ENCODE measurements at regions not wholly inside any gene's neighbourhood (a gene's known extent, or its start where the extent isn't known, plus 50 kb on each side); places are given as distances from the start of the nearest gene placed in this dataset.

DNA sequence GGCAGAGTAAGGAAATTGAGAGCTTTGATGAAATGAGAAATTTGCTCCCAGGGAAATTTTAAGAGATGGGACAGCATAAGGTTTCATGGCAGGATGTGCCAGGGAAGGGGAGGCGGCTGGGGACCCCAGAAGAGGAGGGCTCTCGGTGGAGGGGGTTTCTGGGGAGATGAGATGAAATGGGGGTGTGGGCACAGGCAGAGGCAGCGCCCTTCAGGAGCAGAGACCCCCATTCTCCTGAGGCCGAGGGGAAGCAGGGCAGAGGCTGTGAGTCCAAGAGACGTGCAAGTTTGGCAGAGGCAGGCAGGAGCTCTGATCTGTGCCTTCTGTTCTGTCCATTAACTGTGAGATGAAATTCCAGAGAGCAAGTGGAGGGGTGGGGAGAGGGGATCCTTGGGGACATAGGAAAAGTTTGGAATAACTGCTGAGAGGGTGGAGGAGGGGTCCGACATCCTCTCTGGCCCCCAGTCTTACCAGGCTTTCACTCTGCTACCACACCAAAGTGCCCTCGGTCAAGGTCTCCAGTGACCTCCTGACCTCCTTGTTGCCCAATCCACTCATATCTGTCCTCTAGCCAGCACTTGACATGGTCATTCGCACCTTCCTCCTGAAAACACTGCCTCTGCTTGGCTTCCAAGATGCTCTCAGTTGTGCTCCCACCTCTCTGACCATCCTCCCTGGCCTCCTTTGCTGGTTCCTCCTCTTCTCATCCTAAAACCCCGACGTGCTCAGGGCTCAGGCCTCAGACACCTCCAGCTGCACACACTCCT, 108.1 kb upstream of the MVB12B start:
- no peak overlapping the region for H3K27ac ChIP-seq
- no peak for TF ChIP-seq ZFX (IDR thresholded peaks at IDR 0.05)

DNA sequence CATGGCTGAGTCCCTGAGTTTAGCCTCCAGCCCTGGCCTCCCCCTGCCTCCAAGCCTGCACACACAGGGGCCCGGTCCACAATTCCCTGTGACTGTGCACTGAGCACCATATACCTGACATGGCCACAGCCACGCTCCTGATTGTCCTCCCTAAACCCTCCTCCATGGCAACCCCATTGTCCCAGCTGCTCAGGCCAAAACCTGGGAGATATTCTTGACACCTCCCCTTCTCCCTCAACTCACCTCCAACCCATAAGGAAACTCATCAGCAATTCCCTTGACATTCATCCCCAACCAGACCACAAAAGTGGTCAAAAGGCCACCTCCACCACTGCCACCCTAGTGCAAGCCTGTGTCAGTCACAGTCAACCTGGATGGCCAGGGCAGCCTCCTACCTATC, 107.5 kb upstream of the MVB12B start:
- TF ChIP-seq ZFX (IDR thresholded peaks at IDR 0.05): no peak
- TF ChIP-seq, protein P1, sequence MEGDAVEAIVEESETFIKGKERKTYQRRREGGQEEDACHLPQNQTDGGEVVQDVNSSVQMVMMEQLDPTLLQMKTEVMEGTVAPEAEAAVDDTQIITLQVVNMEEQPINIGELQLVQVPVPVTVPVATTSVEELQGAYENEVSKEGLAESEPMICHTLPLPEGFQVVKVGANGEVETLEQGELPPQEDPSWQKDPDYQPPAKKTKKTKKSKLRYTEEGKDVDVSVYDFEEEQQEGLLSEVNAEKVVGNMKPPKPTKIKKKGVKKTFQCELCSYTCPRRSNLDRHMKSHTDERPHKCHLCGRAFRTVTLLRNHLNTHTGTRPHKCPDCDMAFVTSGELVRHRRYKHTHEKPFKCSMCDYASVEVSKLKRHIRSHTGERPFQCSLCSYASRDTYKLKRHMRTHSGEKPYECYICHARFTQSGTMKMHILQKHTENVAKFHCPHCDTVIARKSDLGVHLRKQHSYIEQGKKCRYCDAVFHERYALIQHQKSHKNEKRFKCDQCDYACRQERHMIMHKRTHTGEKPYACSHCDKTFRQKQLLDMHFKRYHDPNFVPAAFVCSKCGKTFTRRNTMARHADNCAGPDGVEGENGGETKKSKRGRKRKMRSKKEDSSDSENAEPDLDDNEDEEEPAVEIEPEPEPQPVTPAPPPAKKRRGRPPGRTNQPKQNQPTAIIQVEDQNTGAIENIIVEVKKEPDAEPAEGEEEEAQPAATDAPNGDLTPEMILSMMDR (conservative IDR thresholded peaks at IDR 0.05): no peak
- no peak overlapping the region for H3K27ac ChIP-seq

DNA sequence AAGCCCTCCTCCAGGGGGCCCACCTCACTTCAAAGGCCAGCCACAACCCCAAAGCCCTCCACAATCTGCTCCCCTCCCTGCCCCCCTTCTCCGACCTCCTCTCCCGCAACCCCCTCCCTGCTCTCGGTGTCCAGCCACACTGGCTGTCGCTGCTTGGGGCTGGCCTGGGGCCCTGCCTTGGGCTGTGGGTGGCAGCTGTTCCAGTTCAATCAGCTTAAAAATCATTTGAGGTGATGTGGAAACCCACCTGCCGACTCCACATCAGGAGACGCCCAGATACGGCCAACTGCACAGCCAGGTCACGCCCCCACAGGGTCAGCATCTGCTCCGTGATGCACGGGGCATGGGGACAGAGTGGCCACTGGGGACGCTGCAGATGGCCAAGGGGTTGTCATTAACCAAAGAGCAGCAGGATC, 107.0 kb upstream of the MVB12B start:
- no peak for TF ChIP-seq ZFX (IDR thresholded peaks at IDR 0.05)
- TF ChIP-seq, protein P1 (conservative IDR thresholded peaks at IDR 0.05): no peak; the same call in 1 of the 2 replicates
- no peak overlapping the region for H3K27ac ChIP-seq

DNA sequence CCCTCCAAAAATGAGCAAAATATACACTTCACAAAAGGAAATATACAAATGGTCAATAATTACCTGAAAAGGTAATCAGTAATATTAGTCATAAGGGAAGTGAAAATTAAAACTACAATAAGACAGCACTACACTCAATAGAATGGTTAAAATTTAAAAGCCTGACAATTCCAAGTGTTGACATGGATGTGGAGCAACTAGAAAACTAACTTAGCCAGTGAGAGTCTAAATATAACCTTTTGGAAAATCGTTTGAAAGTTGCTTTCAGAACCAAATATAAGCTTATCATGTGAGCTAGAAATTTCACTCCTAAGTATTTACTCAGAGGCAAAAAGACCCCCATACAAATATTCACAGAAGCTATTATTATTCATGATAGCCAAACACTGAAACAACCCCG, 105.1 kb upstream of the MVB12B start:
- TF ChIP-seq, protein P1 (conservative IDR thresholded peaks at IDR 0.05): no peak
- TF ChIP-seq ZFX (IDR thresholded peaks at IDR 0.05): no peak
- no peak overlapping the region for H3K27ac ChIP-seq

DNA sequence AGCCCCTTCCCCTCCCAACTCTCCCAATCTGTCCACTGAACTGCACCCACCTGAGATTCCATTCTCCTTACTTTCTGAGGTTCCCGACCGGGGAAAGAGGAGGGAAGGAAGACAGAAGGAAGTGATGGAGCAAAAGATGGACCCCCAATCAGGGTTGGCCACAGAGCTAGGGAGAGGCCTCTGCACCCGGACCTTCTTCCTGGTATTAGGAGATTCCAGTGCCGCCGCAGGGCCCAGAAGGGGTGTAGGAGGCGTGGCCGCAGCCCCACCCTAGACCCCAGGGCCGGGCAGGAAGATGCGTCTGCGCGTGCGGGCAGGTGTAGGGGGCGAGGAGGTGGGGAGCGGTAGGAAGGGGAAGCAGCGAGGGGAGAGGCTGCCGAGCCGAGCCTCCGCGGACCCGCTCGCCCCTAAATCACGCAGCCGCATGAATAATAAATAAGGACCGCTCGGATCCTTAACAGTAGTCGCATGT, 104.2 kb upstream of the MVB12B start:
- no peak overlapping the region for H3K27ac ChIP-seq
- TF ChIP-seq ZFX (IDR thresholded peaks at IDR 0.05): no peak
- TF ChIP-seq, protein P1 (conservative IDR thresholded peaks at IDR 0.05): no peak

DNA sequence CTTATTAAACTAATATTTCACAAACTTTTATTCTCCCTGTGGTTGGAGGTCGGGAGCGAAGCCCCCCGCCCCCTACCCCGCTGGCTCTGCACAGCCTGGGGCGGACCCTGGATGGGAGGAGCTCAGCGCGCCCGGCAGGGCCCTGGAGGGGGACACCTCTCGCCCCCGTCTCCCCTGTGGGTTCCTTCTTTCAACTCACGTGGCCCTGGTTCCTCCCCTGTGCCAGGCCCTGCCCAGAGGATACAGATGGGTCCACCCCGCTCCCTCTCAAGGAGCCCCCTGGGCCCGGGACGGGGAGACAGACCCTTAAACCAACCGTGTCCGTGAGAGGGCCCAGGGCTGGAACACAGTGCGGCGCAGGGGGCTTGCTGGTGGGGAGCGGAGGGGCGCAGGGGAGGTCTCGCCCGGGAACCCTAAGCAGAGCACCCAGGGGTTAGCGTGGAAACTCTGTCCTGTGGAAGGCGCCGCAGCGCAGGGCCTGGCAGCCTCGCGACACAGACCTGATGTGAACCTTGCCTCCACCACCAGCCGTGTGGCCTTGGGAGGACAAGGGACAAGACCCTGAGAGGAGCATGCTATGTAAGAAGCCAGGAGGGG, 103.7 kb upstream of the MVB12B start:
- no peak overlapping the region for H3K27ac ChIP-seq

DNA sequence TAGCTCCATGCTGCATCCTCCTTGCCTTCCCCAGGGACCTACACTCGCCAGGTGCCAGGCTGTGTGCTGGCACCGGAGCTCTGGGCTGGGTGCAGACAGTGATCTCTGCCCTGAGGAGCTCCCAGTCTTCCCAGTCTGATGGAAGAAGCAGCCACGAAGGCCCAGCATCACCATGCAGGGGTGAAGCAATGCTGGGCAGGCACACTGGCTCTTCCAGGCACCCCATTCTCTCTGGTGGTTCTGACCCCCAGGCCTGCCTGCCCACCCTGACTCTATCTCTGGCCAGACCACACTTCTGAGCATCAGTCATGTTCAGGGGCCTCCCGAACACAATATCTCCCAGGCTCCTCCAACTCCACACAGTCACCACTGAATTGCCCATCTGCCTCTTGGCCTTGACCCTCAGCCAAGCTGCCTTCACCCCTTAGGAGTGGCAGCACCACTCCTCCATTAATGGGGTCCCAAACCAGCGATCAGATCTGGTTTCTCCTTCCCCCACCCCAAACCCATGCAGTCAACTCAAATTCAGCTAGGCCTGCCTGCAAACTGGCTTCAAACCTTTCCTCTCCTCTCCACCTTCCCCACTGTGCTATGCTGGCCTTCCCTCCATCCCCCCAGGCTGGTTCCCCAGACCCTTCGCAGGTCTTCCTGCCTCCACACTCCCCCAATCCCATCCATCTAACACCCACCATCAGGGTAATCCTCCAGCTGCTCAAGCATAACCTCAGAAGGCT, 102.7 kb upstream of the MVB12B start:
- H3K27ac ChIP-seq: no peak overlapping the region
- TF ChIP-seq ZFX (IDR thresholded peaks at IDR 0.05): no peak

More for the DNA sequence above, 103.7 kb upstream of the MVB12B start:
- no peak for TF ChIP-seq ZFX (IDR thresholded peaks at IDR 0.05)
- TF ChIP-seq, protein P1 (conservative IDR thresholded peaks at IDR 0.05): no peak

All from C4-2B (cell line).